ENCODE measurements at regions not wholly inside any gene's neighbourhood (a gene's known extent, or its start where the extent isn't known, plus 50 kb on each side); places are given as distances from the start of the nearest gene placed in this dataset.

DNA sequence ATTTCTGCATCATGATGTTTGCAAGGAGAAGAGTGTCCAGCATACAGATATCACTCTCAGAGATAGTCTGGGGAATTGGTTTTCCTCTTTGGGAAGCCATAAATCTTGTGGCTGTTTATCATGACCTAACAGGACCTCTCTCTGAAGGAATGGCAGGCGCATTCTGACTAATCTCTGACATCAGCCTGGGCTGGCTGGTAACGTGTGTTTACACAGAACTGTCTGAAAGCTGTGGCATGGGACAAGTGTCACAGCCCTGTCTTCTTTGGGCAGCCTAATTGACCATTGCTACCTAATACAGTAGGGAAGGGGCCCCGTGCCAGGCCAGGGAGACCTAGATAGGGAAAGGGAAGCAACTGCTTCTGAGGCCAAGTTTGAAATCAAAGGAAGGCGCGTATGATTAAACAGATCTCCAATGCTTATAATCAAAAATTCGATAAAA lies 73.9 kb upstream of the CABCOCO1 start:
- Histone ChIP-seq H3K27ac (ENCODE audit: insufficient read depth, low read depth, low read length) (peak overlapping the region; percentile 77), H3K36me3 (ENCODE audit: control insufficient read depth in 2 of 2, extremely low read depth in 1 of 2, insufficient read depth in 2 of 2, low read length in 2 of 2) (no peaks in the 10 kb centered on the region), H3K4me3 (replicated peaks in 1 of 3; ENCODE audit: insufficient read depth in 1 of 3, low read depth in 1 of 3, low read length in 3 of 3) (no peak overlapping the region), H2AFZ (ENCODE audit: low read depth, low read length) (no peak overlapping the region), H3K9ac (replicated peaks; ENCODE audit: extremely low read depth, insufficient read depth, low read length) (no peak overlapping the region), H3K27me3 (ENCODE audit: control insufficient read depth in 2 of 2, insufficient read depth in 2 of 2, low read length in 2 of 2) (no peaks in the 10 kb centered on the region), H3K79me2 (ENCODE audit: control insufficient read depth, insufficient read depth, low read length) (no peaks in the 10 kb centered on the region), H3K4me2 (ENCODE audit: insufficient read depth, low read length) (no peak overlapping the region), H3K4me1 (ENCODE audit: control insufficient read depth, extremely low read depth, insufficient read depth, low read length) (peaks cover 17% of the 10 kb centered on the region), H3K9me3 (replicated peaks; ENCODE audit: control insufficient read depth, insufficient read depth, low read length) (no peaks in the 10 kb centered on the region), H4K20me1 (replicated peaks; ENCODE audit: control insufficient read depth, extremely low read depth, insufficient read depth, low read length) (no peaks in the 10 kb centered on the region), H3K9me1 (replicated peaks; ENCODE audit: control insufficient read depth, extremely low read depth, insufficient read depth, low read length) (no peaks in the 10 kb centered on the region)
- no TSS peak for BruUV-seq (replicated peaks)
- ChIA-PET CTCF (interaction anchor here (1.3 kb wide), 1 partner anchor 24 kb away, joined by 5 read pairs; no protein-coding TSS in a partner anchor), POLR2A (no interaction called here)
- no peak for FAIRE-seq
- DNase-seq (ENCODE audit: low read depth, low spot score) = peak; percentile 33
- TF ChIP-seq POLR2AphosphoS5 (IDR thresholded peaks at IDR 0.05; ENCODE audit: insufficient read depth, low read depth, low read length) (no peak), CTCF (IDR thresholded peaks at IDR 0.05; ENCODE audit: extremely low read depth in 1 of 2, insufficient read depth in 1 of 2, low read depth in 1 of 2, low read length in 2 of 2) (no peak), MYC (IDR thresholded peaks at IDR 0.05; ENCODE audit: low read depth, low read length) (no peak), GATA2 (IDR thresholded peaks at IDR 0.05; ENCODE audit: insufficient read depth, insufficient read length, low read depth, low read length) (no peak), EZH2 (IDR thresholded peaks at IDR 0.05; ENCODE audit: borderline replicate concordance, low read depth, low read length, severe bottlenecking) (no peak), FOS (IDR thresholded peaks at IDR 0.05; ENCODE audit: borderline replicate concordance, insufficient read depth, low read length) (no peak), POLR2A (IDR thresholded peaks at IDR 0.05; ENCODE audit: low read depth, low read length) (no peak), JUN (IDR thresholded peaks at IDR 0.05; ENCODE audit: borderline replicate concordance, insufficient read depth, insufficient read length, low read depth) (no peak)
- TF ChIP-seq, protein P1, sequence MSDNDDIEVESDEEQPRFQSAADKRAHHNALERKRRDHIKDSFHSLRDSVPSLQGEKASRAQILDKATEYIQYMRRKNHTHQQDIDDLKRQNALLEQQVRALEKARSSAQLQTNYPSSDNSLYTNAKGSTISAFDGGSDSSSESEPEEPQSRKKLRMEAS (IDR thresholded peaks at IDR 0.05; ENCODE audit: insufficient read depth, insufficient read length) = no peak
- dilution Hi-C loops (cut with MboI; ENCODE audit: extremely low pct_ligation_motif_present, low sequenced_read_pairs) (no loop called here), intact Hi-C loops (cut with micrococcal nuclease) (no loop called here)
